GM13977 (cell line): ENCODE measurements at regions not wholly inside any gene's neighbourhood (a gene's known extent, or its start where the extent isn't known, plus 50 kb on each side); places are given as distances from the start of the nearest gene placed in this dataset.

Experiments
- DNase-seq: peaks from one replicate; pipeline ENCODE4 v3.0.0; 2012; ENCODE audit warnings: low spot score
- in situ Hi-C: fragments of 300-500 bp; cut with MboI; formaldehyde crosslinking; loops from one replicate; pipeline ENCODE4 v1.12.0; 2022; ENCODE audit warnings: low sequenced_read_pairs, low pct_unique_long_range_greater_than_20kb, mixed read lengths, inconsistent platforms; ENCODE audit not compliant: unreplicated experiment
- TF ChIP-seq, protein P1 (sequence below): IDR thresholded peaks from 2 replicates; pipeline ENCODE4 v1.5.1; 2012; ENCODE audit warnings: mild to moderate bottlenecking, control low read depth; ENCODE audit not compliant: insufficient read depth; ENCODE audit errors: extremely low read depth, missing control alignments

DNA sequence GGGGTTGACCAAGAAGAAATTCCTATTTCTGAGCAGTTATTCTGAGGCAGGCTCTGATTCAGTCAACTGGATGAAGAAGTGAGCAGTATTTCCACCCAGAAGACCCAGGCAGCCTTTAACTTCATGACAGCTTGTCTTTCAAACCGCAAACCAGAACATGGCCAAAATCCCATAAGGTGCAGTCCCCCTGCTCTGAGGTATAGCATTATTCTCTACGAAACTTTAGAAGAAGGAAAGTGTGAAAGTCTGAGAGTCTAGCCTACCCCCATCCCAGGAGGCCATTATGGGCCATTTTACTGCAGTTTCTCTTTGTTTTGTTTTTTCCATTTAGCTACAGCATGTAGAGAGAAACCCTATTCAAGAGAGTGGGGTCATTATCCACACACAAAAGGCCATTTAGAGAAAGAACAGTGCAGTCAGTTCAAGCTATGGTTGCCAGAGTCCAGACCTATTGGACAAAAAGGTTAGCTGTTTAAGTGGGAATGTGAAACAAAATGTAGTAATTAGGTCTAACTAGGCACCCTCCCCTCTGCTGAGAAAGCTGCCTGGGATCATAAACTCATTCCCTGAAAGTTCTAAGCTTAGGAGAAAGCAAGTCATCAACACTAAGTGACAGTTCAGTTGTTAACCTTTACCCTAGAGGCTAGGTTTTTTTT, 52.1 kb upstream of the RASGEF1B start:
- TF ChIP-seq, protein P1, sequence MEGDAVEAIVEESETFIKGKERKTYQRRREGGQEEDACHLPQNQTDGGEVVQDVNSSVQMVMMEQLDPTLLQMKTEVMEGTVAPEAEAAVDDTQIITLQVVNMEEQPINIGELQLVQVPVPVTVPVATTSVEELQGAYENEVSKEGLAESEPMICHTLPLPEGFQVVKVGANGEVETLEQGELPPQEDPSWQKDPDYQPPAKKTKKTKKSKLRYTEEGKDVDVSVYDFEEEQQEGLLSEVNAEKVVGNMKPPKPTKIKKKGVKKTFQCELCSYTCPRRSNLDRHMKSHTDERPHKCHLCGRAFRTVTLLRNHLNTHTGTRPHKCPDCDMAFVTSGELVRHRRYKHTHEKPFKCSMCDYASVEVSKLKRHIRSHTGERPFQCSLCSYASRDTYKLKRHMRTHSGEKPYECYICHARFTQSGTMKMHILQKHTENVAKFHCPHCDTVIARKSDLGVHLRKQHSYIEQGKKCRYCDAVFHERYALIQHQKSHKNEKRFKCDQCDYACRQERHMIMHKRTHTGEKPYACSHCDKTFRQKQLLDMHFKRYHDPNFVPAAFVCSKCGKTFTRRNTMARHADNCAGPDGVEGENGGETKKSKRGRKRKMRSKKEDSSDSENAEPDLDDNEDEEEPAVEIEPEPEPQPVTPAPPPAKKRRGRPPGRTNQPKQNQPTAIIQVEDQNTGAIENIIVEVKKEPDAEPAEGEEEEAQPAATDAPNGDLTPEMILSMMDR = no peak
- DNase-seq = no peak
- in situ Hi-C loops = no loop called here

DNA sequence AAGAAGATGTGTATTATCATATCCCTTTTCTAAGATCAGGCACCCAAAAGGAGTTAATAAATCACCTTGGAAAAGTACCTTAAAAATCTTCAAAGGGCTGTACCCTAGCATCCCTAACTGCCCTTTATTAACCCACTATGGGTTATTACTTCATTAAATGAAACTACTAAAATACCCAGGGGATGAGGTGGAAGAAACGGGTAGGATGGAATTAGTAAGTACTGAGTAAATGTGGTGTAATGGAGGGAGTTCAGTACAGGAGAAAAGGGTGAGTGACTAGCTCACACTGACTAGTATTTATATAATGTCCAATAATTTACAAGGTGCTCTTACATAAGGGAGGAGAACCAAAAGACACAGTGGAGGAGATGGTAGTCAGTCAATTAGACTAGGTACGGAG, 51.0 kb upstream of the RASGEF1B start:
- no peak for DNase-seq
- TF ChIP-seq, protein P1 = no peak
- in situ Hi-C loops = no loop called here

DNA sequence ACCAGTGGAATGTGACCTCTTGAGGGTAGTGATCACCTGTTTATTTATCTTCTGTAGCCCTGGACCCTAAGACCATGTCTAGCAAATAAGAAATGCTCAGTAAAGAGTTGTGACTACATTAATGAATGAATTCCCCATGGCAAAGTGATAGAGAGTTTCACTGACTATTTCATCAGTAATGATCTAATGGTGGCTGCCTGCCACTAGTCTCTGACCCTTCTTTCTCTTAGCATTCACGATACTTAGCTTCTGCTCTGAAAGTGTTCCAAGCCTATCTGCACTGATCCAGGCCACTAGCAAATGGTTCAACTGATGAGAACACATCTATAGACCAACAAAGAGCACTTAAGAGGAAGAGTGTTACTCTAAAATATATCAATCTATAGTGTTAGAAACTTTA, 50.0 kb upstream of the RASGEF1B start:
- in situ Hi-C loops = no loop called here
- no peak for DNase-seq
- TF ChIP-seq, protein P1 = no peak
